GM21526 (cell line): ENCODE measurements at regions not wholly inside any gene's neighbourhood (a gene's known extent, or its start where the extent isn't known, plus 50 kb on each side); places are given as distances from the start of the nearest gene placed in this dataset.

Experiments
- ATAC-seq: cut with Tn5 transposase; IDR thresholded peaks from one replicate; pipeline ENCODE4 v1.9.1; 2021; ENCODE audit warnings: moderate library complexity; ENCODE audit not compliant: unreplicated experiment, low FRiP score

DNA sequence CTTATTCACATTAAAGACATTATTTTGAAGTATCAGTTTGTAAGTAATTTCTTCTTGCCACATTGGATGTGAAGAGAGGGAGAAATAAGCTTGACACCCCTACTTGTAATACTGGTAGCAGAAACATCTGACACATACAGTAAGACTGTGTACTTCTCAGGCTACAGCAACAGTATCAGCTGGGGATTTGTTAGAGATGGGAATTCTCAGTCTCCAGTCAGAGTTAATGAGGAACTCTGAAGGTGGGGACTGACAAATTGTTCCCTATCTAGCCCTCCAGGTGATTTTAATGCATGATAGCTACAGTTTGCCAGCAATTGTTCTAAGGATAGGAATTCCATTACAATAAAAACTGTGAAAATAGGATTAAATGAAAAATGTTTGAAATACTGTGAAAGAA, 524.8 kb downstream of the PRR16 start:
- no peak for ATAC-seq

DNA sequence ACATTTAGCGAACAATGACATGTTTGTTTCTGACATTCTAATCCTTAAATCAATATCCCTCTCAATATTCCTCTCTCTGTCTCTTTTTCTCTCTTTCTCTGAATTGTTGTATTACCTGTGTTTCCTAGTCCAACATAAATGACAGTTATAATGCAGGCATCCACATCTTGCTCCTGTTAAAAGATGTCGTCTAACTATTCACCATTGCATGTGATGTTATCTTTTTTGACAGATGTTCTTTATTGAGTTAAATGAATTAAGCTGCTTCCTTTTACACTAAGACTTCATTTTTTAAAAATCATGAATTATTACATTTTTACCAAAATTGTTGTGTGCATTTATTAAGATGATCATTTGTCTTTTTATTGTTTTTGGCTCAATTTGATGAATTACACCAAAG, 527.5 kb downstream of the PRR16 start:
- ATAC-seq = no peak

DNA sequence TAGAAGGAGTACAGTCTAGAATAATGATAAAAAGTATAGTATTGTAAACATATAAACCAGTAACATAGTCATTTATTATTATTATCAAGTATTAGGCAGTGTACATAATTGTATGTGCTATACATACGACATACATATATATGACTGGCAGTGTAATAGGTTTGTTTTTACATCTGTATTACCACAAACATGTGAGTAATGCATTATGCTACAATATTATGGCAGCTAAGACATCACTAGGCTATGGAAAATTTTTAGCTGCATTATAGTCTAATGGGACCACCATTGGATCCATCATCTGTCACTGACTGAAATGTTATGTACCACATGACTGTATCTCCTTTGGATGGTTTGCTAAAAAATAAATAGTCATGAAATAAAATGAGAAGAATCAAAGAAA, 530.0 kb downstream of the PRR16 start:
- ATAC-seq = no peak

DNA sequence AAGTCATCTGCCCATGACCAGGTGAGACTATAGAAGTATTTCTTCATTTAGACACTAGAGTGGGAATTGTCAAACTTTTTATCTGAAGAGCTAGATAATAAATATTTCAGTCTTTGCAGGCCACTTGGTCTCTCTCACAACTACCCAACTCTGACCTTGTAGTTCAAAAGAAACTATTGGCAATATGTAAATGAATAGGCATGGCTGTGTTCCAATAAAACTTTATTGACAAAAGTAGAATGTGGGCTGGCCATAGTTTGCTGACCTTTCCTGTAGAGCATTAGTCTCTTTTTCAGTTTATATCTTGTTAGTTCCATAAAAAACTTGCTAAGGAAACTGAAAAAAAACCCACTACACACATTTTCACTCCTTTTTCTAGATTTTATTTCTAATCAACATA, 535.5 kb downstream of the PRR16 start:
- ATAC-seq = no peak

DNA sequence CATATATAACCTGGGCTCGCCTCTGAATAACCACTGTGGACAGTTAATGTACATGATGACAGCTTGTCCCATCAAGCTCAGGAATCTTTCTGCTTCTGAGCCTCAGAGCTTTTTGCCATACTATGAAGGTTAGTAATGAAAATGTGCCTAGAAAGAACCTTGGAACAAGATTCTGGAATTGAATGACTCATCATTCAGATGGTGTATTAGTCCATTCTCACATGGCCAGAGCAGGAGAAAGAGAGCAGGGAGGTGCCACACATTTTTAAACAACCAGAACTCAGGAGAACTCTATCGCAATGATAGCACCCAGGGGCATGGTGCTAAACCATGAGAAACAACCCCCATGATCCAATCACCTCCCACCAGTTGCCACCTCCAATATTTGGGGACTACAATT, 542.1 kb downstream of the PRR16 start:
- ATAC-seq = no peak

DNA sequence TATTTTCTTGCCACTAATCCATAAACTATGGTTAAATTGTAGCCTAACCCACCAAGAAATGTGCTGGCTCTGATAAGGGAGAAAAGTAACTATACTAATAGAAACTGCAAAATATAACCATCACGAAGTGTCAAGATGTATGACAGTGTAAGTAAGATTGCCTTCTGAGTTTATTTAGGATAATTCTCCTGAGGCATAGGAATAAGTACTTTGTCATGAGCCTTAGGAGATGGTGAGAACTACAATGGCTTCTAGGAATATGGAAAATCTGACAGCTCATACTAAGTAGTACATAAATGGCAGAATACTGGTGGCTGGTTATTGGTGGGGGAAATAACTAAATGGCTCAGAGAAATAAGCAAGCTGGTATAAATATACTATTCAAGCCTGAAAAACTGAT, 543.9 kb downstream of the PRR16 start:
- no peak for ATAC-seq

DNA sequence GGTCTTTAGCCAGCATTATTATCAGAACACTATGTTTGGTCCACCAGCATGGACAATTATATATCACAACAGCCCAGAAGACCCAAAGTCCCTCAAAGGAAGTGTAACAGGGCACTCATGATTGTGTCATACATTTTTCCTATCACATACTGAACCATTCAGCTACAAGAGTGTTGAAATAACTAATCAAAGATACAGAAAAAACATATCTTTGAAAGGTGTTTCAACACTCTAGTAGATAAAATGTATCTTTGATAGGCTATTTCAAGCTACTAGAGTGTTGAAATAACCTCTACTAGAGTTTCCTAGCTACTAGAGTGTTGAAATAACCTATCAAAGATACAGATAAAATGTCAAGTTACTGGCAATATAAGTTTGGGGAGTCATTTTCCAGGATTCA, 545.0 kb downstream of the PRR16 start:
- ATAC-seq = no peak

DNA sequence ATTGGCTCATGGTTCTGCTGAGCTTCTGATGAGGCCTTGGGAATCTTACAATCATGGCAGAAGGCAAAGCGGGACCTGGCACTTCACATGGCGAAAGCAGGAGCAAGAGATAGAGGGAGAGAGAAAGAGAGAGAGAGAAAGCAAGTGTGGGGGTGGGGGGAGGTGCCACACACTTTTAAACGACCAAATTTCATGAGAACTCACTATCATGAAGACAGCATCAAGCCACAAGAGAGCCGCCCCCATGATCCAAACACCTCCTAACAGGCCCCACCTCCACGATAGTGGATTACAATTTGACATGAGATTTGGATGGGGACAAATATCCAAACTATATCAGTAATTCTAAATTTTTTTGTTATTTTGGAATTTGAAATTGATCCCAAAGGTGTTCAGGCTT, 553.9 kb downstream of the PRR16 start:
- no peak for ATAC-seq

DNA sequence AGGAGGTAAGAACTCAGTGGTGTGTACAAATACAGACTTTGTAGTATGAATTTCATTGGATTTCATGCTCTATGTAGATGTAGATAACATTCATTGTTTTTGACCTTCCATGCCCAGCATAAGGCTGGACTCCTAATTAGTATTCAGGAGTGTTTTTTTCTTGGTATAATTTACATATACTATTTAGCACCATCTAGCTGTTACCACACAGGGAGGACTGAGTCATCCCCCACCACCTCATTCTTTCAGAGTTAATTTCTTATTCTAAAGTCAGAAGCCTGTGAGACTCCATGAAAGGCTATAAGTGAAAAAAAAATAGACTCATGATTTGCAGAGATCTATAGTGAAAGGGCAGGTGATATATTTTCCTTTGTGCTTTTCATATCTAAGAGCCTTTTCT, 555.0 kb downstream of the PRR16 start:
- ATAC-seq = no peak

DNA sequence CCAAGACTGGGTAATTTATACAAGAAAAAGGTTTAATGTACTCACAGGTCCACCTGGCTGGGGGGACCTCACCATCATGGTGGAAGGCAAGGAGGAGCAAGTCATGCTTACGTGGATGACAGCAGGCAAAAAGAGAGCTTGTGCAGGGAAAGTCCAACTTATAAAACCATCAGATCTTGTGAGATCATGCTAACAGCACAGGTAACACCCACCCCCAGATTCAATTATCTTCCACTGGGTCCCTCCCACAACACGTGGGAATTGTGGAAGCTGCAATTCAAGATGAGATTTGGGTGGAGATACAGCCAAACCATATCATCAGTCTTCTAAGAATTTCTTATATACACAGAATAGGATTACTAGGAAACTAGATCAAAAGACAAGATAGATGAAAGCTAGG, 555.6 kb downstream of the PRR16 start:
- no peak for ATAC-seq

DNA sequence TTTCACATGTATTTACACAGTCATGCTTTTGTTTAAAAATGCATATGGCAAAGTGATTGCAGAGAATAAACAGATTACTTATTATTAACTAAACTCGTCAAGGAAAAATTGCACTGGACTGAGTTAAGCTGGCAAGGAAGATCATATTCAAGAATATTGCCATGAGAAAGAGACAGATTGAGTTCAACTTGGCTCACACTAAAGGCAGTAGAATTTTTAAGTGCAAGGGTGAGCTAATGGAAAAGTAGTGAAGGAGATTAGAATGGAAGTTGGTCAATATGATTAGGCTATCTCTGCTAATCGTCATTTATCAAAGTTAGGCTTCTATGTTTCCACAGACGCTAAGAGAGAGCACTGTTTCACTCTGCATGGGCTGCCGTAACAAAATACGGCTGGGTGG, 557.6 kb downstream of the PRR16 start:
- ATAC-seq = no peak

DNA sequence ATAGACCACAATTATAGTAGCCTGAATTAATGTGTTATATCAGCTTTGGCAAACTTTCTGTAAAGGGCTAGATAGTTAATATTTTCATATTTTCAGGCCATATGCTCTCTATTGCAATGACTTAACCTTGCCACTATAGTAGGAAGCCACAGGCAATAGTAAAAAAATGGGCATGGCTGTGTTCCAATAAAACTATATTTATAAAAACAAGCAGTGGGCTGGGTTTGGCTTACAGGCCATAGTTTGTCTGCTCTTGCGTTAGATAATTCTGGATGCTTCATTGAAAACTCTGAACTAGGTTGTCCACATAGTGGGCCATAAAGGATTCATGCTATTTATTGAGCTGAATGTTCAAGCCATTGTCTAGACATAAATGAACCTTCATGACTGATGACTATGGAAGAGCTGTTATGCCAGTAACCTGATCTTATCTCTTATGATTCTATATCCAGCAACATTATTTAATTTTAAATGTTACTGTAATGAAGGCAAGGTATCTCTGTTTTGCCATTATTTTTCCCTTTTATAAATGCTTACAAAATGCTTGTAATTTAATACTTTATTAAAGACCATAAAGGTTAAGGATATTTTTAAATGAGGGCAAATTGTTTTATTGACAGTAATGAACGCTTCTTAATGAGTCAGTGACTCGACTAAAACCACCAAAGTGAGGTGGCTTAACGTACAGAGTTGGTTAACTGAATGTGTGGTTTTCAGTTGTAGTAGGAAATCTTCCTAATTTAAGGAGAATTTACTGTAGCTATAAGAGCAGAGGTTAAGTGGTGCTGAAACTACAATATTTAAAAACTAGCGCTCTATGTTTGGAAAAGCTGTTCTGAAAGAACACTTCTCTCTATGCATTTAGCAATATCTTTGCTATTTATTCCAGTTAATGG, 560.6 kb downstream of the PRR16 start:
- ATAC-seq = no peak

DNA sequence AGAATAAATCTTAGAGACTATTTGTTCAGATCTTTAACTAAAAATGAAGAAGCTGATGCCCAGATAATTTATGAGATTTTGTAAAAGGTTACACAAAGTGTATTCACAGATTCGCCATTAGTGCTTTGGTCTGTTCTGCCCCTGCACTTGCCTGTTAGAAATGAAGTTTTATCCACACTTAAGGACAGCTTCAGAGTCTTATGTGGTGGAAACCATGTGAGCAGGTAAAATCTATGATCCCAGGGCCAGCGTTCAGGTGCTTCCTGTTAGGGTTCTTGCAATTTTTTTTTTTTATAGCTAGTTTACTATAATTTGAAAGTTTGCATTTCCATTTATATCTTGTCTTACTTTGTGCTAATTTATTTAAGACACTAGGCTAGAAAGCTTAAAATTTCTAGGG, 561.6 kb downstream of the PRR16 start:
- no peak for ATAC-seq

DNA sequence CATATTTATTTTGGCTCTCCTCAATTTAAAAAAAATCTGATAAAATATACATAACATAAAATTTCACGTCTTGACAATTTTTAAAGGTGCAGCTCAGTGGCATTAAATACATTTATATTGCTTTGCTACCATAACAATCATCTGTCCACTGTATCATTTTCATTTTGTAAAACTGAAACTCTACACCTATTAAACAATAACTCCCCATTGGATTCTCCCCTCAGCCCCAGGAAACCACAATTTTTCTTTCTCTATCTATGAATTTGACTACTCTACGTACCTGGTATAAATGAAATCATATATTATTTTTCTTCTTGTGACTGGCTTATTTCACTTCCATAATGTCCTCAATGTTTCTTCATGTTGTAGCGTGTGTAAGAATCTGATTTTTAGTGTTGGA, 563.5 kb downstream of the PRR16 start:
- ATAC-seq = no peak

DNA sequence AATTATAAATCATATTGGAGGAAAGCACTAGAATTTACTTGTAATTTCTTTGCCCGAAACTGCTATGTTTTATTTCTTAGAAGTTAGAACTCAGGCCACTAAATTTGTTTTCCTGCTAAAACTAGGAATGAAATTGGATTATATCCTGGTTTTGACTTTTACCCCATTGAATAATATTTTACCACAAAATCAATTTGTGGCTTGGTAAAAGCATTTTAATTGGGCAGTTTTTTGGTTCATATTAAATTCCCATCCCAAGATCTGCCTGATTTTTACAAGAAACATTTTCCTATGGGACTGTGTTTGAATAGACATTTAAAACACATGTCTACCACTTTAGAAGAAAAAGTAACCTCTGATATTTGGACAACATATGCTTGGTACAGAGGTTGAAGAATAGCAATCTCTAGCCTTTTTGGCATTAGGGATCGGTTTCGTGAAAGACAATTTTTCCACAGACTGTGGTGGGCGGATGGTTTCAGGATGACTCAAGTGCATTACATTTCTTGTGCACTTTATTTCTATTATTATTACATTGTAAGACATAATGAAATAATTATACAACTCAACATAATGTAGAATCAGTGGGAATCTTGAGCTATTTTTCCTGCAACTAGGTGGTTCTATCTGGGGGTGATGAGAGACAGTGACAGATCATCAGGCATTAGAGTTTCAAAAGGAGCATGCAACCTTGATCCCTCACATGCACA, 565.6 kb downstream of the PRR16 start:
- ATAC-seq = no peak

DNA sequence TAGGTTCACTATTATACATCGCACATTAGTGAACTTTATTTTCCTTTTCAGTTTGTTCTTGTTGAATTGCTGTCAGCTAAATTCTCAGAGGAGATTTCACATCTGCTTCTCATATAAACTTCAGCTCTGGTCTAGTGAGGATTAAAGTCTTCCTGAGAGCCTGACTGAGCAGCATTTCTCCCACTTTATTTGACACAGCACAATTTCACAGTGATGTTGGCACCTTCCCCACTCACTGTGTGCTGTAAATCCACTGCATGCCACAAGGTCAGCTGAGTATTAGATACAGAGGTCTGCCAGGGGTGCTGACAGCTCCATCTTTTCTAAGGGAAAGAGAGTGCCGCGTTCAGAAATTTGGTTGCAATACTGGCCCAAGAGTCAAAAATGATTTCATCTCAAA, 567.4 kb downstream of the PRR16 start:
- no peak for ATAC-seq

DNA sequence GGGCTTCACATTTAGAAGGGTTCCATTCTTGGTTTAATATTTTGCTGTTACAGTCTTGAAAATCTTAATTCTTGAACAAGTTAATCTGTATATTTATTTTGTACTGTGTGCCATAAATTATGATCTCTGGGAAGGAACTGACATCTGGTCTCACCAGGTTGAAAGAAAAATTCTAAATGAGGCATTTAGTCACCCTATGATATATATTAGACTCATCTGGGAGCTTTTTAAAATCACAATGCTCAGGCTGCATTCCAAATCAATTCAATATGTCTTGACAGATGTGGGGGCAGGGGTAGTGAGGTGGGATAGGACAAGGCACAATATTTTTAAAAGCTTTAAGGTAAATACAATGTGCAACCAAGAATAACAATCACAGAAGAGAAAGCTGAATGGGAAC, 569.2 kb downstream of the PRR16 start:
- no peak for ATAC-seq

DNA sequence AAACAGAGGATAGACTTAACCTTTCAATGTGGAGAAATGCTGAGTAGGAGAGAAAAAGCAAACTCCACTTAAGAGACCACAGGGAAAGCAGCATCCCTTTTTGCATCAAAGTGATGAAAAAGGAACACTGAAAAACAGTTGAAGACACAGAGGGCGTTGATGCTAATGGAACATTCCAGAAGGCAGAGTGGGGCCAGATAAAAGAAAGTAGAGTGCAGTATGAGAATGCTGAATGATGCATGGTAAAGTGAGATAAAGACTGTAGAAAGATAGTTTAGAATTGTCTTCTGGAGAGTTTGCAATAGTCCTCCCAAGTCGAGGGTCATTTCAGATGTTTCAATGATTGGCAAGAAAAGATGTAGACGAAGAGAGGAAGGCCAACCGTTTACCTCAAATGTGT, 574.3 kb downstream of the PRR16 start:
- ATAC-seq = no peak

DNA sequence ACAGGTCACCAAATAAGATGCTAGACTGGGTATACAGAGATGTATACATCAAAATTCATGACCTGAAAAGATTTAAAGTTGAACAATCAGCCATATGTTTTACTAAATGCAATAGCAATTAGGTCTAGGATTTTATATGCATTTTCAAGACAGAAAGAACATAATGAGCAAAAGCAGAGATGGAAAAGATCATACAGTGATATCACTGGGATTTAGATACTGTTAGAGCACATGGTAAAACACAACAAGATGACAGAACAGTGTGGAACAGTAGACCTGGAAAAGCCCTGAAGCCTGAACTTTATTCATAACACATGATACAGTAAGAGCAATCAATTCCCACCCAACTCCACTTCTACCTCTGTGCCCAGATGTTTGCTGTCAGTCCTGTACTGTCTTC, 585.9 kb downstream of the PRR16 start:
- no peak for ATAC-seq

DNA sequence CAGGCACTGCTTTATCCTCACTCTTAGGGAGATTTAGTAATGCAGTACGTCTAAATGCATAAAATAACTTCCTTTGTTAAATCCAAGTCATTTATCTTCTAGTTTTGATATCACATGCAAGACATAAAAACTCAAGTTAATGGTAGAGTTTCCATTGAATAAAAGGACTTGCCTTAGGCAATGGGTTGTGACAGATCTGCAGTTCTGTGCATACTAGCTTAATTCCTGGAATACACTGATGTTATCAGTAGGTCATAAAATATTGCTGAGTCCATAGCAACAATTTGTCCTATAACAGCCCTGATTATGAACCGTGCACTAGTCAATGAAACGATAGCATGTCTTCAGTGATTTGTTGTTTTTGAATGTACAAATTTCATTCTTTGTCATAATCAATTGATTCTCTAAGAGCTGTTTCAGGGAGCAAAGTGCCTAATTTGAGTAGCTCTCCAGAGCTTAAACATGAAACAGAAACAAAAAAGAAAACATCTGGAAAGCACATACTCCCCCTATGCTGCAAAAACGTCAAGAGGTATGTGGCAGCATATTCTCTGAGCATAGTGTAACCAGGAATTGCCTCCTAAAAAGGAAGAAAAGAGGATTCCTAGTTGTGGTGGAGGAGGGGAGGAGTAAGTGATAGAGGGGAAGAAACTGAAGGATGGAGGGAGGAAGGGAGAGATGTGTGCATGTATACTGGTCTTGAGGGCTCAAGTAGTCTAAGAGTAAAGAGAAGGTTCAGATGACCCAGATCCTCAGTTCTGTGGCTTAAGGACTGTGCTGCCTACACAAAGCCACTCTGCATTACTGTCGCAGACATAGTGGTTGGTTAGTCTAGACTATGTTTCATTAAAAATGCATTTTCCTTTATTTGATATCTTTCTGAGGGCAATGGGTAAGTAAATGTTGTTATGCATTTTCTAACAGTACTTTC, 589.2 kb downstream of the PRR16 start:
- no peak for ATAC-seq

DNA sequence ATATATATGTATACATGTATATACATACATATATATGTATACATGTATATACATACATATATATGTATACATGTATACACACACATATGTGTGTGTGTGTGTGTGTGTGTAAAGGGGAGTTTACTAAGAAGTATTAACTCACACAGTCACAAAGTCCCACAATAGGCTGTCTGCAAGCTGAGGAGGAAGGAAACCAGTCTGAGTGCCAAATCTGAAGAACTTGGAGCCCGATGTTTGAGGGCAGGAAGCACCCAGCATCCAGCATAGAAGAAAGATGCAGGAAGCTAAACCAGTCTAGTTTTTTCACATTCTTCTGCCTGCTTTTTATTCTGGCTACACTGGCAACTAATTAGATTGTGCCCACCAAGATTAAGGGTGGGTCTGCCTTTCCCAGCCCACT, 591.5 kb downstream of the PRR16 start:
- no peak for ATAC-seq
